Activated CD8-positive, alpha-beta memory T cell treated with anti-CD3 and anti-CD28 coated beads, Interleukin-2, amount 10 ng/mL, durations not matched to agents 7 days and 5 days (primary cell): ENCODE measurements at regions not wholly inside any gene's neighbourhood (a gene's known extent, or its start where the extent isn't known, plus 50 kb on each side); places are given as distances from the start of the nearest gene placed in this dataset.

Experiments
- ATAC-seq: fragments of 150-1000 bp; cut with Tn5 transposase; one replicate; pipeline ENCODE4 v1.10.0; 2021; ENCODE audit warnings: moderate library complexity
- CTCF ChIA-PET: fragments of 350-600 bp; sonication (Branson Sonifier 250); formaldehyde crosslinking; loops from one replicate; lab custom pipeline; 2021; ENCODE audit warnings: antibody characterized with exemption; lab: Charles Lee
- DNase-seq: peaks from one replicate; pipeline ENCODE4 v3.0.0-alpha.2; 2020
- H3K27ac Mint-ChIP-seq: one replicate; pipeline ENCODE4 v1.8.0; 2021; ENCODE audit warnings: mild to moderate bottlenecking, mixed read lengths
- H3K27me3 Mint-ChIP-seq: one replicate; pipeline ENCODE4 v1.8.0; 2021; ENCODE audit warnings: mixed read lengths
- H3K36me3 Mint-ChIP-seq: one replicate; pipeline ENCODE4 v1.8.0; 2021; ENCODE audit warnings: mild to moderate bottlenecking, mixed read lengths
- H3K4me1 Mint-ChIP-seq: one replicate; pipeline ENCODE4 v1.8.0; 2021; ENCODE audit warnings: mixed read lengths
- H3K4me3 Mint-ChIP-seq: one replicate; pipeline ENCODE4 v1.8.0; 2021; ENCODE audit warnings: mild to moderate bottlenecking, moderate library complexity, mixed read lengths
- H3K9me3 Mint-ChIP-seq: one replicate; pipeline ENCODE4 v1.8.0; 2022; ENCODE audit warnings: low read depth, mixed read lengths

DNA sequence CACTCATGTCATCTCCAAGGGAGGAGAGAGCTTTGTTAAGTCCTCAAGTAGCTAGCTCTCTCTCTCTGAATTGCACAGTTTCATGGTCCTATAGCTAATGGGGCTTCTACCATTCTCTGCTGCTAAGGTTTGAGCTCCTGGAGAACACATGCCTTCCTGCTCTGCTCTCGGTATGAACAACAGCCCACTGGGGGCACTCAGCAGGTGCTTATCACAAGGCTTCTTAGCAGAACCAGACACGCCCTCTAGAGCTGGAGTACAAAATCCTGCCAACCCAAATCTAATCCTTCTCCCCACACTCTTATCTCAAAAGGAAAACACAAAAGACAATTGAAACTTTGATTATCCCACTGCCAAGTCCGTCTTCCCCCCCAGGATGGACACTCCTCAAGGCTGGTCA lies 176.5 kb downstream of the HS3ST1 start:
- no peaks in the 10 kb centered on the region for H3K27me3 Mint-ChIP-seq
- CTCF ChIA-PET, result no interaction called here
- no peak overlapping the region for H3K4me3 Mint-ChIP-seq
- ATAC-seq (no peak), DNase-seq (no peak)
- no peaks in the 10 kb centered on the region for H3K4me1 Mint-ChIP-seq
- no peaks in the 10 kb centered on the region for H3K9me3 Mint-ChIP-seq
- no peak overlapping the region for H3K27ac Mint-ChIP-seq
- H3K36me3 Mint-ChIP-seq, result no peaks in the 10 kb centered on the region

DNA sequence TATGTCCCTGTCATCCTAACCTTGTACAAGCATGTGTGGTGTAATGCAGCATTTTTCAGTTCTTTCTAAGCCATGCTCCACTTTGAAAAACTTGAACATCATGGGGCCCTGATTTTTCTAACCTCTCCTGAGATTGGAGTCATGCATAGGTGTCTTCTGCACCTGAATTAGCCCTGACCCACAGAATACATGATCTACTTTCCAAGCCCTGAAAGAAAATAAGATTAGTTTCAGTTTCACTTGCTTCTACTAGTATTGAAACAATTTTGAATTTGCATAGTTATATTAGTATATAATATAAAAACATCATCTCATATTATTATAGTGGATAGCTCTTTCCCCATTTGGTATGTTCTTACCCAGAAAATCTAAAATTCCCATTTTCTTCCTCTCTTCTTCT lies 178.2 kb downstream of the HS3ST1 start:
- DNase-seq, result no peak
- Mint-ChIP-seq H3K4me3 (no peak overlapping the region), H3K4me1 (no peaks in the 10 kb centered on the region), H3K27me3 (no peaks in the 10 kb centered on the region), H3K36me3 (no peaks in the 10 kb centered on the region), H3K27ac (no peak overlapping the region), H3K9me3 (no peaks in the 10 kb centered on the region)
- ATAC-seq, result no peak
- CTCF ChIA-PET, result no interaction called here

DNA sequence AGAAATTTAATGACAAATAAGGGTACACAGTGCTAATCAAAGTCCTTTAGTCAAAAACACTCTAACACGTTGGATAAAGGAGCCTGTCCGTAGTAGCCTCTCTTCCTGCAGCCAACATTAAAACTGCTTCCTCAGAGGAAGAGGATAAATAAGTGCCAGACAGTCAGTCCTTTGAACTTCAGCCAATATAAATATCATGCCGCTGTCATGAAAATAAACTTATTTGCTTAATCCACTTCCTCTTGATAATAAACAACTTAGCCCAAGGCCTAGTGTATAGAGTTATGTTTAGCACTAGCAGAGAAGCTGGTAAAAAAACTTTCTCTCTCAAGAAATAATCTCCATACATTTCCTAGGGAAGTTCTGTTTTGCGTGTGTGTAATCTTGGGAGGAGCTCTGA lies 196.7 kb downstream of the HS3ST1 start:
- H3K27ac Mint-ChIP-seq, result no peak overlapping the region
- ATAC-seq (no peak), DNase-seq (no peak)
- CTCF ChIA-PET, result no interaction called here
- no peaks in the 10 kb centered on the region for H3K4me1 Mint-ChIP-seq
- H3K4me3 Mint-ChIP-seq, result no peak overlapping the region
- H3K9me3 Mint-ChIP-seq, result no peaks in the 10 kb centered on the region
- H3K36me3 Mint-ChIP-seq, result no peaks in the 10 kb centered on the region
- H3K27me3 Mint-ChIP-seq, result no peaks in the 10 kb centered on the region

DNA sequence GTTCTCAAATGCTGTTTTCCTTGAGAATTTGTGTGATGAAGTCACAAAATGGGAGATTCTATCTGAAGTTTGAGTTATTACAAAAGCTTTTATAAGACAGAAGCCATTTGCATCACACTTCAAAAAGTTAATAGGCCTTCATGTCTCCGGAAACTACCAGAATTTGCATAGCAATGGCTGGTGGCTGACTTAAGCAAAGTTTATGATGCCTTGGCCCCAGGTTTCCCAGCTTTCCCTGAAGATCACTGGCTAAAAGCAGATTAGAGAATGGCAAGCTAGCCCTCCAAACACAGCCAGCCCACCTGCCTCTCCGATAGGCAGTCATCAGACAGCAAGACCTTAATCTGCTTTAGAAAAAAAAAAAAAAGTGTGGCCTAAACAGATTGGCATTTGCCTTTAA lies 197.8 kb downstream of the HS3ST1 start:
- CTCF ChIA-PET, result no interaction called here

DNA sequence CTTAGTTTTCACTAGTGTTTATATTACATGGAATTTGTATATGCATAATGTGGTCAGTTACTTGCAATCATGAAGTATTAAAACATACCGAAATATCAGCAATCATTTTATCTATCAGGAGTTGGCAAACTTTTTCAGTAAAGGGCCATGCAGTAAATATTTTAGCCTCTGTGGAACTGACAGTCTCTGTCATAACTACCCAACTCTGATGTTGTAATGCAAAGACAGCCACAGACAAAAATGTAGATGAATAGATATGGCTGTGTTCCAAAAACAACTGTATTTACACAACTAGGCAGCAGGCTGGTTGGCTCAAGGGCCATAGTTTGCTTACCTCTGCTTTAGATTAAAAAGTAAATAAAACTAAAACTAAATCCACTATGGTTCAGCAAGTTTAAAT lies 200.2 kb downstream of the HS3ST1 start:
- CTCF ChIA-PET, result no interaction called here
- Mint-ChIP-seq H3K4me1 (no peaks in the 10 kb centered on the region), H3K4me3 (no peak overlapping the region), H3K27me3 (no peaks in the 10 kb centered on the region), H3K36me3 (no peaks in the 10 kb centered on the region), H3K9me3 (no peaks in the 10 kb centered on the region), H3K27ac (no peak overlapping the region)
- DNase-seq (no peak), ATAC-seq (no peak)

More for the DNA sequence above, 197.8 kb downstream of the HS3ST1 start:
- ATAC-seq (no peak), DNase-seq (no peak)
- Mint-ChIP-seq H3K27ac (no peak overlapping the region), H3K9me3 (no peaks in the 10 kb centered on the region), H3K36me3 (no peaks in the 10 kb centered on the region), H3K4me1 (no peaks in the 10 kb centered on the region), H3K27me3 (no peaks in the 10 kb centered on the region), H3K4me3 (no peak overlapping the region)

DNA sequence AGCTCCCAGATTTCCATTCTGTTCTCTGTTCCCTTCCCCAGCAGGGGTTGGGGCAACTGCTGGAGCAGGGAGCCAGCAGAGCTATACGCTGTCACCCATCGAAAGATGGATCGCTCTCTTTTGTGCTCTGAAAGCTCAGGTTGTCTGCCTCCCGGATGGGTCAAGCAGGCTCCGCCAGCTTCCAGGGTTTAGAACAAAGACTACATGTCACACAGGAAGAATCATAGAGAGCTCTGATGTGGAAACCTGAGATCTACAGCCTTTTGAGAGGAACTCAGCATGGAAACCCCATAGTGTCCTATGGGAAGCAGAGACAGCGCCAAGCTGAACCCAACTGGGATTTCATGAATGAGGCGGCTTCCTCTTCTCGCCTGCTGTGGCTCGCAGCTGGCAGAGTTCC lies 205.4 kb downstream of the HS3ST1 start:
- Mint-ChIP-seq H3K27me3 (no peaks in the 10 kb centered on the region), H3K4me3 (no peak overlapping the region), H3K36me3 (no peaks in the 10 kb centered on the region), H3K27ac (no peak overlapping the region), H3K9me3 (no peaks in the 10 kb centered on the region), H3K4me1 (no peaks in the 10 kb centered on the region)
- DNase-seq (no peak), ATAC-seq (no peak)
- CTCF ChIA-PET, result no interaction called here

DNA sequence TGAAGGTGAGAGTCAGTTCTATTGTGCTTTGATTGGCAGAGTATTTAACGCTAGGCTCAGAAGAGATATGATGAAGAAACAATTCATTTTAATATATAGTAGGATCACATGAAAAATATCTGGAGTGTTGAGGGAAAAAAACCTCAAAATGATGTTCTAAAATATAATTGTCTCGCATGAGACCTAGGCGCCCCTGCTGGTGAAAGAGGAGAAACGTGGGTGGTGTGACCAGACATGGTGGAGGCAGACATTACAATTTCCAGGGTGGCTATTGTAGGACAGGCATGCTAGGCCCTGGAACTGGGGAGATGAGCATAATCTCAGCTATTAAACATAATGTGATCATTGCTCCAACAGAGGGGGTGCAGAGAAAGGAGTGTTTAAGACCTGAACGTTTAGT lies 210.0 kb downstream of the HS3ST1 start:
- no peaks in the 10 kb centered on the region for H3K27me3 Mint-ChIP-seq
- CTCF ChIA-PET, result no interaction called here
- ATAC-seq (no peak), DNase-seq (no peak)
- H3K27ac Mint-ChIP-seq, result no peak overlapping the region
- H3K4me1 Mint-ChIP-seq, result no peaks in the 10 kb centered on the region
- H3K4me3 Mint-ChIP-seq, result no peak overlapping the region
- H3K9me3 Mint-ChIP-seq, result no peaks in the 10 kb centered on the region
- H3K36me3 Mint-ChIP-seq, result no peaks in the 10 kb centered on the region

DNA sequence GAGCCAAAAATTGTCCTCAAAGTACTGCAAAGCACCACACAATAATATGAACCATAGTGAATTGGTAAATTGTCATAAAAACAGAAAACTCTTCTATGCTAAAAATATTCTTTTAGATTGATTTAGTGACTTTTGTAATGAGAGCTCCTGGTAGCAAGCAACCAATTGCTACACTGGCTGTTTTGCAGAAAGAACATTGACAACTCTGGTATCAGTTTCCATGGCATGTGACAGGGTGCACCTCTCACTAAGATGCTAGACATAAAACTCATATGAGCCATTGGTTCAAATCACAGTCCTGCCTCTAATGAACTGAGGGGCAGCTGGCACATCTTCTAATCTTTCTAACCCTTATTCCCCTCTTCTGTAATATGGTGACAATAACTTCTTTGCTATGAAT lies 212.2 kb downstream of the HS3ST1 start:
- ATAC-seq (no peak), DNase-seq (no peak)
- CTCF ChIA-PET, result no interaction called here
- Mint-ChIP-seq H3K4me3 (no peak overlapping the region), H3K4me1 (no peaks in the 10 kb centered on the region), H3K27ac (no peak overlapping the region), H3K27me3 (no peaks in the 10 kb centered on the region), H3K36me3 (no peaks in the 10 kb centered on the region), H3K9me3 (peaks cover 3% of the 10 kb centered on the region)

DNA sequence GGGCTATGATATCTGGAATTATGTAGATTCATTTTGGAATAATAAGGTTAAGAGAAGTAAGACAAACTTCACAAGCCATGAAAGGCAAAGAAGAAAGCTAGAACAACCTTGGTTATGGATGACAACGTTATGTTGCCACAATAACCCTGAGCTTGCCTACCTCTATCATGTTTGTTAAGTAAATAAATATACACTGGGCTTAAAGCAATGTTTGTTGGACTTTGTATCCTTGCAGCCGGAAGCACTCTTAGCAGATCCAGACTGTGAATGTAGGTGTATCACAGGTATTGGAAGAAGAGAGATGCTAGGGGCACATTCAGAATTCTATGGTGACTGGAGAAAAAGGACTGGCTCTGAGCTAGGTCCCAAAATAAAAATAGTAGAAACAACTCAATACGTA lies 214.4 kb downstream of the HS3ST1 start:
- no peaks in the 10 kb centered on the region for H3K4me1 Mint-ChIP-seq
- no peaks in the 10 kb centered on the region for H3K36me3 Mint-ChIP-seq
- H3K4me3 Mint-ChIP-seq, result no peak overlapping the region
- no peak overlapping the region for H3K27ac Mint-ChIP-seq
- H3K9me3 Mint-ChIP-seq, result peaks cover 10% of the 10 kb centered on the region
- ATAC-seq (no peak), DNase-seq (no peak)
- no peaks in the 10 kb centered on the region for H3K27me3 Mint-ChIP-seq
- CTCF ChIA-PET, result interaction anchor here (0.6 kb wide), 1 partner anchor 1030 kb away, joined by 3 read pairs; no protein-coding TSS in a partner anchor

DNA sequence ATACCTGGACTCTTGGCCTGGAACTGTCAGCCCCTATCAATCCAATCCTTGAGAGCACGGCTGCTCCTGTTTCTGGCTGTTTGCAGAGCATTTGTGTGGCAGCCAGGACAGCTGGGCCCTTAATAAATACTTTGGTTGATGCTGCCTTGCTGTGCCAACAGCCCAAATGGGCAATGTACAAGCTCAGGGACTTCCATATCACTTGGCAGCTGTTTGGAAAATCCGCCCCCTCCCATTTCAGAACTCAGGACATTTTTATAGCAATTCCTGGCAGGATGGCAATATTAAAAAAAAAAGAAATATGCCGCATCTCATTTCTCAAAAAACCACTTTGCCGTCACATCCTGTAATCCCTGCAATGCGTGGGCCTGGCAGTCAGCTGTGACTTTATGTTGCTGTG lies 218.9 kb downstream of the HS3ST1 start:
- no peak overlapping the region for H3K4me3 Mint-ChIP-seq
- CTCF ChIA-PET, result no interaction called here
- no peaks in the 10 kb centered on the region for H3K4me1 Mint-ChIP-seq
- H3K9me3 Mint-ChIP-seq, result peaks cover 18% of the 10 kb centered on the region
- DNase-seq (no peak), ATAC-seq (no peak)
- H3K36me3 Mint-ChIP-seq, result no peaks in the 10 kb centered on the region
- no peaks in the 10 kb centered on the region for H3K27me3 Mint-ChIP-seq
- no peak overlapping the region for H3K27ac Mint-ChIP-seq

DNA sequence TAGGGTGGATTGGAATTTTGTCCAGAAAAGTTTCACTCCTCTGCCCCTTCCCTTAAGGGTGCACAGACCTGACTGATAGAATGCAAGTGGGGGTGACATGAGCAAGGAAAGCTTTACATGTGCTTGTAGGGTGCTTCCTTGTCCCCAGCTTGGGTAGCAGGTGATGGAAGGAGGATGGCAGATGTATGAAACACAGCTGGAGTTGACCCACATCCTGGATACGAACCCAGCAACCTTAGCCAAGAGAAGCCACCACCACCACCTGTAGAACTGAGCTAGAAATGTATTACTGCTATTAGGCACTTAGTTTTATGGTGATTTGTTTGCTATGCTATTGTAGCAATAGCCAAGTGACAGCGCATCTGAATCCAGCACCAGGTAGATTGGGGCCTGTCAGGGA lies 227.4 kb downstream of the HS3ST1 start:
- ATAC-seq (no peak), DNase-seq (no peak)
- Mint-ChIP-seq H3K4me1 (no peaks in the 10 kb centered on the region), H3K27me3 (no peaks in the 10 kb centered on the region), H3K4me3 (no peak overlapping the region), H3K9me3 (no peaks in the 10 kb centered on the region), H3K36me3 (no peaks in the 10 kb centered on the region), H3K27ac (no peak overlapping the region)
- CTCF ChIA-PET, result no interaction called here

DNA sequence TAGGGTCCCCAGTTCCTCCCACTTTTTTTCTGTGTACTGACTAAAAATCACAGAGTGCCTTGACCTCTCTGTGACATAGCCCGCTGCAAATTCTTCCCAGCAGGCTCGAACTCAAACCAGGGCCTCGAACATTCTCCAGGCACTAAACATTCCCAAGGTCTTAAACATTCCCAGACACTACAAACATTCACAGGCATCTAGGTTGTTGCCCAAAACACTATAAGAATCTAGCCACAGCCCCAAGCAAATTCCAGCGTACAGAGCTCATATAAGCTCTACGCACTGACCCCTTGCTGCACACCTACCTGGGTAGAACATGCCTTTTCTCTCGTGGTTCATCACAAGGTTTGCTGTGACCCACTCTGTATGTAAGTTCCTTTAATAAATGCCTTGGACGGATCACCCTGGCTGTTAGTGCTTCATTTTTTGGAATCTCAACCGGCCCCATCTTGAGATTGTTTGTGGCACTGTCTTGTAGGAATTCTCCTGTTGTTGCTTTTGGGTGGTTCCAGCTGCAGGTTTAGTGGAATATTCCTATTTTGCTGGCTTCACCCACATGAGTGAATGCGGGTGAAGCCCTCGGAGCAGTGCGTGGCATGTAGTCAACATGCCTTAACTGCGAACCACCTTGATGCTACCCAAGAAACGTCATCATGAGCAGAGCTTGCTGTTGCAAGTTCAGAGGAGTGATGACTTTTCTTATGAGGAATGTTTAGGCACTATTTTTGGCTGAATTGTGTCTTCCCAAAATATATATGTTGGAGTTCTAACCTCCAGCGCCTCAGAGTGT lies 230.0 kb downstream of the HS3ST1 start:
- CTCF ChIA-PET, result no interaction called here
- Mint-ChIP-seq H3K4me1 (no peaks in the 10 kb centered on the region), H3K4me3 (no peak overlapping the region), H3K27me3 (no peaks in the 10 kb centered on the region), H3K27ac (no peak overlapping the region), H3K36me3 (no peaks in the 10 kb centered on the region), H3K9me3 (no peaks in the 10 kb centered on the region)
- DNase-seq (no peak), ATAC-seq (no peak)

DNA sequence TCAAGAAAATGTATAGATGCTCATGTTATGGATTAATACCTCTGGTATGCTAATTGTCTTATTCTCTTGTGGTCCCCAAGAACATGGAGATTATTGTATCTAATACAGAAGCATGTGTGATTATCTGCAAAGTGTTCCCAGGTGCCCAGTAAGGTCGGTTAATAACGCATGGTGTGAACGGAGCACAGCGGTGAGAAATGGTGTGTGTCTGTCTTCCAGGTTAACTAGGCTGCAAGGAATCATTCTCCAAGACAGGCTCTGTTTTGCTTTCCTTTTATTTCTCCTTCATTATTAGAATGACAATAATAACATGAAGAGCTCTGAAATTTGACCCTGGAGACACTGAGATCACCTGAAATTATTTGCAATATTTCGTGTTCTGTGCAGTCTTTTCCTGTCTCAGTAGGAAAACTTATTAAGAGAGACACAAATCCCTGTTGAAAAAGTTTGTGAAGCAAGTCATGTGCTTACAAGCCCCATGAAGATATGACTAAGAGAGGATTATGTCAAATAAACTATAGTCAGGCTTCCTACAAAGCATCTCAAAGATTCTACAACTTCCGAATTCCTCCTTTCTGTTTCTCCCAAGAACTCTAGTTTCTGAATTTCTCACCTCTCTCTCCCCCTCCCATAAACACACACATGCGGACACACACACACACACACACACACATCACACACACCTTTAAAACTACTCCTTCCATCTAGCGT lies 230.9 kb downstream of the HS3ST1 start:
- no peak for DNase-seq
- no peak for ATAC-seq
- Mint-ChIP-seq H3K4me1 (no peaks in the 10 kb centered on the region), H3K36me3 (no peaks in the 10 kb centered on the region), H3K9me3 (no peaks in the 10 kb centered on the region), H3K4me3 (no peak overlapping the region), H3K27me3 (no peaks in the 10 kb centered on the region), H3K27ac (no peak overlapping the region)
- CTCF ChIA-PET, result no interaction called here

DNA sequence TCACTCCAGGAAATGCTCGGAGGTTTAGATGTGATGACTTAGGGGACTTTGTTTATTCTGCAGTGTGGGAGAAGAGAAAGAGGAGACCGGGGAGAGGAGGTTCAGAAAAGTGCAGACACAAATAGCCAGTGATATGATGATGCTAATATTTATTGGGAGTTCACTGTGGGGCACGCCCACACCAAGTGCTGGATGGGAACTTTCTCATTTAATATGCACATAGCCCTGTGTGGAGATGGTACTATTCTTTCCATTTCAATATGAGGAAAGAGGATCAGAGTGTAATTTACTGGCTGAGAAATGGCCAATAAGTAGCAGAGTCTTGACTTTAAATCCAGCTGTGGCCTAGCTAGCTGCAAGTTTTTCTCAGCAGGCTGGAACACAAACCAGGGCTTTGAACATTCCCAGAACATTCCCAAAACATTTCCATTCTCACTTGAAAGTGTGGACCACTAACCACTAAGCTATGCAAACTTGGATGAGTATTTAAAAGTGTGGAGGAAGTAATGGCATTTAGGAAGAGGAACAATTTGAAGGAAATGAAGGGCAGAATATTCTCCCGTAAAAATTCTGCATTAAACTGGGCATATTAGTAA lies 231.7 kb downstream of the HS3ST1 start:
- CTCF ChIA-PET, result no interaction called here
- no peak overlapping the region for H3K4me3 Mint-ChIP-seq
- no peaks in the 10 kb centered on the region for H3K36me3 Mint-ChIP-seq
- ATAC-seq, result no peak
- H3K27ac Mint-ChIP-seq, result no peak overlapping the region
- no peaks in the 10 kb centered on the region for H3K27me3 Mint-ChIP-seq
- no peaks in the 10 kb centered on the region for H3K9me3 Mint-ChIP-seq
- no peak for DNase-seq
- H3K4me1 Mint-ChIP-seq, result no peaks in the 10 kb centered on the region
